Endodermal cell (in vitro differentiated cells): ENCODE measurements at regions not wholly inside any gene's neighbourhood (a gene's known extent, or its start where the extent isn't known, plus 50 kb on each side); places are given as distances from the start of the nearest gene placed in this dataset.

ENCODE experiments used
- DNase-seq: peaks from one replicate; pipeline ENCODE4 v3.0.0-alpha.2; 2017
- H3K27ac ChIP-seq: 2 replicates; pipeline ENCODE4 v1.5.1; 2013; ENCODE audit warnings: mild to moderate bottlenecking, low read depth, low read length, moderate library complexity
- H3K27me3 ChIP-seq: 2 replicates; pipeline ENCODE4 v1.6.1; 2013; ENCODE audit warnings: mild to moderate bottlenecking, low read length, moderate library complexity; ENCODE audit not compliant: insufficient read depth, control insufficient read depth, poor library complexity, severe bottlenecking
- H3K36me3 ChIP-seq: 2 replicates; pipeline ENCODE4 v1.7.0; 2013; ENCODE audit warnings: mild to moderate bottlenecking, low read length, moderate library complexity; ENCODE audit not compliant: control insufficient read depth, insufficient read depth
- H3K4me1 ChIP-seq: one replicate; pipeline ENCODE4 v1.7.0; 2013; ENCODE audit warnings: low read length; ENCODE audit not compliant: control insufficient read depth, insufficient read depth
- H3K4me3 ChIP-seq: 2 replicates; pipeline ENCODE4 v1.5.1; 2013; ENCODE audit warnings: mild to moderate bottlenecking, low read length, moderate library complexity
- H3K9ac ChIP-seq: 2 replicates; pipeline ENCODE4 v1.6.1; 2013; ENCODE audit warnings: mild to moderate bottlenecking, low read length, moderate library complexity; ENCODE audit not compliant: poor library complexity, severe bottlenecking; ENCODE audit errors: extremely low read depth
- H3K9me3 ChIP-seq: 2 replicates; pipeline ENCODE4 v1.6.1; 2013; ENCODE audit warnings: mild to moderate bottlenecking, low read length, moderate library complexity; ENCODE audit not compliant: control insufficient read depth
- H3K27ac Mint-ChIP-seq: 2 replicates; pipeline ENCODE4 v1.8.0; 2020; ENCODE audit warnings: mixed read lengths
- H3K27me3 Mint-ChIP-seq: 2 replicates; pipeline ENCODE4 v1.8.0; 2021; ENCODE audit warnings: mild to moderate bottlenecking, mixed read lengths; ENCODE audit not compliant: insufficient read depth
- H3K36me3 Mint-ChIP-seq: 2 replicates; pipeline ENCODE4 v1.8.0; 2020; ENCODE audit warnings: low read depth, mixed read lengths
- H3K4me1 Mint-ChIP-seq: 2 replicates; pipeline ENCODE4 v1.8.0; 2020; ENCODE audit warnings: mixed read lengths
- H3K4me3 Mint-ChIP-seq: 2 replicates; pipeline ENCODE4 v1.8.0; 2020; ENCODE audit warnings: mild to moderate bottlenecking, moderate library complexity, mixed read lengths
- H3K9me3 Mint-ChIP-seq: 2 replicates; pipeline ENCODE4 v1.8.0; 2020; ENCODE audit warnings: mild to moderate bottlenecking, mixed read lengths
- CTCF ChIP-seq: fragments of 200-600 bp; sonication (generic); conservative IDR thresholded peaks from 2 replicates; pipeline ENCODE4 v1.5.0; 2021; ENCODE audit warnings: antibody characterized with exemption, mild to moderate bottlenecking
- WGBS, 2 experiments: methylation state at CpG; one replicate each; pipeline versions ENCODE4 v1.1.5 to v1.1.7; 2013; ENCODE audit warnings: missing lambda C conversion rate in 2 of 2, mixed read lengths in 1 of 2; ENCODE audit not compliant: insufficient coverage in 1 of 2, insufficient read length in 1 of 2; 5-methylcytosine and 5-hydroxymethylcytosine counted together

GRCh38 chr13:99743094-99743493 is 228.5 kb downstream of the ZIC5 start:
- Histone ChIP-seq H3K27me3 (no peaks in the 10 kb centered on the region), H3K4me3 (no peak overlapping the region), H3K9ac (no peak overlapping the region), H3K9me3 (no peaks in the 10 kb centered on the region), H3K27ac (peak overlapping the region; percentile 68), H3K4me1 (peaks cover 10% of the 10 kb centered on the region), H3K36me3 (no peaks in the 10 kb centered on the region)
- no peaks in the 10 kb centered on the region for H3K36me3 Mint-ChIP-seq
- DNase-seq: no peak
- 64 to 75% methylated on average over 2 to 4 of the region's 4 CpGs for WGBS, 2 experiments
- H3K4me1 Mint-ChIP-seq: peaks cover 75% of the 10 kb centered on the region
- TF ChIP-seq CTCF: no peak
- peak overlapping the region; percentile 7 for H3K27ac Mint-ChIP-seq
- no peaks in the 10 kb centered on the region for H3K27me3 Mint-ChIP-seq
- no peaks in the 10 kb centered on the region for H3K9me3 Mint-ChIP-seq
- H3K4me3 Mint-ChIP-seq: no peak overlapping the region

GRCh38 chr13:99741960-99742359 is 229.6 kb downstream of the ZIC5 start:
- H3K27ac ChIP-seq: no peak overlapping the region
- H3K27ac Mint-ChIP-seq: no peak overlapping the region
- H3K9me3 Mint-ChIP-seq: no peaks in the 10 kb centered on the region
- no peaks in the 10 kb centered on the region for H3K9me3 ChIP-seq
- peaks cover 10% of the 10 kb centered on the region for H3K4me1 ChIP-seq
- H3K27me3 Mint-ChIP-seq: no peaks in the 10 kb centered on the region
- WGBS, 2 experiments: 90% methylated on average over 6 of the region's 6 CpGs
- no peak overlapping the region for H3K9ac ChIP-seq
- H3K4me1 Mint-ChIP-seq: peaks cover 75% of the 10 kb centered on the region
- no peaks in the 10 kb centered on the region for H3K27me3 ChIP-seq
- no peak overlapping the region for H3K4me3 ChIP-seq
- no peak for TF ChIP-seq CTCF
- DNase-seq: no peak
- no peak overlapping the region for H3K4me3 Mint-ChIP-seq
- no peaks in the 10 kb centered on the region for H3K36me3 ChIP-seq
- no peaks in the 10 kb centered on the region for H3K36me3 Mint-ChIP-seq

- WGBS, 2 experiments: 90 to 93% methylated on average over 15 to 17 of the region's 17 CpGs
- H3K4me3 Mint-ChIP-seq: no peak overlapping the region
- no peaks in the 10 kb centered on the region for H3K27me3 Mint-ChIP-seq
- H3K9me3 Mint-ChIP-seq: no peaks in the 10 kb centered on the region
- Histone ChIP-seq H3K36me3 (no peaks in the 10 kb centered on the region), H3K27ac (no peak overlapping the region), H3K27me3 (no peaks in the 10 kb centered on the region), H3K9ac (no peak overlapping the region), H3K9me3 (no peaks in the 10 kb centered on the region), H3K4me1 (peaks cover 4% of the 10 kb centered on the region), H3K4me3 (no peak overlapping the region)
- no peak for TF ChIP-seq CTCF
- peaks cover 65% of the 10 kb centered on the region for H3K4me1 Mint-ChIP-seq
- no peak overlapping the region for H3K27ac Mint-ChIP-seq
- H3K36me3 Mint-ChIP-seq: no peaks in the 10 kb centered on the region
- DNase-seq: no peak
Observed at GRCh38 chr13:99740251-99740979, 231.2 kb downstream of the ZIC5 start.
